PFSK-1 (cell line): ENCODE measurements at regions not wholly inside any gene's neighbourhood (a gene's known extent, or its start where the extent isn't known, plus 50 kb on each side); places are given as distances from the start of the nearest gene placed in this dataset.

Experiments
- POLR2AphosphoS5 ChIP-seq: IDR thresholded peaks from 2 replicates; pipeline ENCODE4 v1.6.1; 2012; ENCODE audit warnings: low read depth, mild to moderate bottlenecking, control low read depth, low read length, moderate library complexity
- SIN3A ChIP-seq: IDR thresholded peaks from 2 replicates; pipeline ENCODE4 v1.6.1; 2012; ENCODE audit warnings: mild to moderate bottlenecking, low read length, moderate library complexity, borderline replicate concordance; ENCODE audit not compliant: insufficient read depth
- TAF1 ChIP-seq: IDR thresholded peaks from 2 replicates; pipeline ENCODE4 v1.6.1; 2012; ENCODE audit warnings: low read length, control low read depth, borderline replicate concordance; ENCODE audit not compliant: insufficient read depth

DNA sequence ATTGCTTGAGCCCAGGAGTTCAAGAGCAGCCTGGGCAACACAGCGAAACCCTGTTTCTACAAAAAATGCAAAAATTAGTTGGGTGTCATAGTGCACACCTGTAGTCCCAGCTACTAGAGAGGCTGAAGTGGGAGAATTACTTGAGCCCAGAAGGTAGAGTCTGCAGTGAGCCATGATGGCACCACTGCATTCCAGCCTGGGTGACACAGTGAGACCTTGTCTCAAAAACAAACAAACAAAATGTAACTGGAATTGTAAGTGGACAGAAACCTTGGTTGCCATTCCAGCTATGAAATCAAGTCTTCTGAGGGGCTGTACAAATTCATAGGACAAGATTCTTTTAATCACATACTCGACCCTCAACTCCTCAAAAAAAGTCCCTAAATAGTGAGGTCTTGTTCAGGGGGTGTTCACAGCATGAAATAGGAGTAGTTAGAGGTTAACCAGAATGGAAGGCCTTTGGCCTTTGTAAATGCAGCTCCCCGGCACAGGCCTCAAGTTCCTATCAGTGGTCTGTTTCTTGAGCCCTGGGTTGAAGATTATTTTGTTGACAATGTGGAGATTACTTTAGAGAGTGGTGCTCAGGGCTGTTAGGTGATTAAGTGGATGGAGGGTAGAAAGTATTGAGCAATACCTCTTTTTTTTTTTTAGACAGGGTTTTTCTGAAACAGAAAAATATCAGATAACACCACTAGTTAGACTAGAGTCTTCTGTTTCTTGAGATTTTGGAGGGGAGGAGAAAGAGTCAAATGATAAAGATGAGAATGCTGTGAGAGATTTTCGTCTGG lies 138.7 kb upstream of the ZNF648 start:
- TF ChIP-seq TAF1 (no peak), SIN3A (no peak), POLR2AphosphoS5 (no peak)
